Cardiac fibroblast (primary cell): ENCODE measurements at regions not wholly inside any gene's neighbourhood (a gene's known extent, or its start where the extent isn't known, plus 50 kb on each side); places are given as distances from the start of the nearest gene placed in this dataset.

Experiments used
- DNase-seq, 2 donors: peaks; one replicate each; pipeline versions ENCODE4 v3.0.0 to v3.0.0-alpha.2; 2010; ENCODE audit warnings: low read depth in 2 of 2
- H3K4me3 ChIP-seq, 2 donors: replicated peaks in 1 of 2; 1 replicate in 1 of 2; 2 replicates in 1 of 2; pipeline ENCODE4 v1.5.1; 2011; ENCODE audit warnings: low read depth in 2 of 2, low read length in 2 of 2, mild to moderate bottlenecking in 2 of 2, moderate library complexity in 1 of 2
- TF ChIP-seq, protein P1 (sequence below): IDR thresholded peaks from one replicate; pipeline ENCODE4 v1.5.1; 2011; ENCODE audit warnings: low read depth, mild to moderate bottlenecking, low read length, inconsistent platforms

DNA sequence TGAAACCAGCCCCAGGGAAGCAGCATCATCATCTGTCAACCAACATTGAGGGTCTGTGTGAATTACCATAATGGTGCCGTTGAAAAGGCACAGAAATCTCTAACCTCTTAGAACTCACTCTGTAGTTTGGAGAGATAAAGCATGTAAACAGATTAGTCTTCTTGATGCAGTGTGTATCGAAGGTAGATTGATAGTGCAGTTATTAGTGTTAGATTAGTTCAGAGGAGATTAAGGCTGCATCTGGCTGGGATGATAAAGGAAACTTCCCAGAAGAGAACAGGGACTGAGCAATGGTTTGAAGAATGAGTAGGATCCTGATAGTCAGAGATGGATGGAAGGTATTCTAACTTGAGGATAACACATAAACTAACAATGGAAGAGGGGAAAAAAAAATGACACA lies 651.5 kb downstream of the TLE1 start:
- no peak for DNase-seq
- TF ChIP-seq, protein P1, sequence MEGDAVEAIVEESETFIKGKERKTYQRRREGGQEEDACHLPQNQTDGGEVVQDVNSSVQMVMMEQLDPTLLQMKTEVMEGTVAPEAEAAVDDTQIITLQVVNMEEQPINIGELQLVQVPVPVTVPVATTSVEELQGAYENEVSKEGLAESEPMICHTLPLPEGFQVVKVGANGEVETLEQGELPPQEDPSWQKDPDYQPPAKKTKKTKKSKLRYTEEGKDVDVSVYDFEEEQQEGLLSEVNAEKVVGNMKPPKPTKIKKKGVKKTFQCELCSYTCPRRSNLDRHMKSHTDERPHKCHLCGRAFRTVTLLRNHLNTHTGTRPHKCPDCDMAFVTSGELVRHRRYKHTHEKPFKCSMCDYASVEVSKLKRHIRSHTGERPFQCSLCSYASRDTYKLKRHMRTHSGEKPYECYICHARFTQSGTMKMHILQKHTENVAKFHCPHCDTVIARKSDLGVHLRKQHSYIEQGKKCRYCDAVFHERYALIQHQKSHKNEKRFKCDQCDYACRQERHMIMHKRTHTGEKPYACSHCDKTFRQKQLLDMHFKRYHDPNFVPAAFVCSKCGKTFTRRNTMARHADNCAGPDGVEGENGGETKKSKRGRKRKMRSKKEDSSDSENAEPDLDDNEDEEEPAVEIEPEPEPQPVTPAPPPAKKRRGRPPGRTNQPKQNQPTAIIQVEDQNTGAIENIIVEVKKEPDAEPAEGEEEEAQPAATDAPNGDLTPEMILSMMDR, result no peak
- H3K4me3 ChIP-seq, result no peak overlapping the region

DNA sequence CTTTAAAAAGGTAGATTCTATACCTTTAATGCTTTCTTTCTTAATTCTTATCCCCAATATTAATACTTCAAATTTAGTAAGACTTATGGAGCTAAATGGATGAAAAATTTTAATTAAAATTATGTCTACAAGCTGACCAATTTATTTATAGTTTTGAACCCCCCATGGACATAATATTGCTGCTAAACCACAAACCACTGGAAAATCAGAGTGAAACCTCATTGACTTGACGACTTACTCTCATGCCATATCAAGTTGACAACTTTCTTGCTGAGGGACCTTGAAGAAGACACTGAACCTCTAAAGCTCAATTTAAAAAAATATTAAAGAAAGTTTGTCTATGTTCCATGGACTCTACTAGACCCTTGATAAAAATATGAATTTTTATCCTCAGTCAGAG lies 653.7 kb downstream of the TLE1 start:
- TF ChIP-seq, protein P1, result no peak

DNA sequence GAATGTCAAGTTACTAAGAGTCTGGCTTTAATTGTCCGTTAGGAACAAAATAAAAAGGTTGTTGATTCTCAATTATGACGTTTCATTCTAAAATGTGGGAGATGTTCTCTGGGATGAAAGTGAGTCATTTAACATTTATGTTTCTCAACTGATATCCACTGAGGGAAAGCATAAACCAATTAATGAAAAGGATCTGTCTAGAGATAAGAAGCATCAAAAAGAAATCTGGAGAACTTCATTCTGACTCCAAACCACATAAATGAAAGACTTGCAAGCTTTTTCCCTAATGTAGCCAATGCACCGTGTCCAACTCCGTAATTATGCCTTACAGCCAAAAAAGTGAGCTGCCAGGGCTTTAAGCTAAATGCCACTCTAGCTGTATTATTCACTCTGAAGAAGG lies 654.2 kb downstream of the TLE1 start:
- H3K4me3 ChIP-seq, result no peak overlapping the region
- DNase-seq, result peak; percentile 54 to 55
- TF ChIP-seq, protein P1, result no peak

More for the DNA sequence above, 653.7 kb downstream of the TLE1 start:
- DNase-seq, result no peak
- H3K4me3 ChIP-seq, result no peak overlapping the region

DNA sequence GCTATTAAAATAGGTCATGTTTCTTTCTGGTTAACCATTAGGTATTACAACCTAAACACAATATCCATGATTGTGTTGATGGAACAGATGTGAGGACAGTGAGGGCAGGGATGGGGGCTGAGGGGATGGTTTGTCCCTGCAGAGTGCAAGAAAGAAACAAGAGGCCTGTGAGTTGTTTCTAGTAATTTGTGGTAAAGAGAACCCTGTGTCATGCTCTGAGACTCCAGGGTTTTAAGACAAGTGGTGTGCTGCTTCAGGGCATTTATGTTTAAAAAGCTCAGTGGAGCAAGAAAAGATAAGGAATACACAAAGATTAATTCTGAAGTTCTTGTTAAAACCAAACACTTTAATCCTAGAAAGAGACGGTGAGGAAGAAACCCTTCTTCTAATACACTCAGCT lies 656.5 kb downstream of the TLE1 start:
- TF ChIP-seq, protein P1, result no peak
- no peak overlapping the region for H3K4me3 ChIP-seq

DNA sequence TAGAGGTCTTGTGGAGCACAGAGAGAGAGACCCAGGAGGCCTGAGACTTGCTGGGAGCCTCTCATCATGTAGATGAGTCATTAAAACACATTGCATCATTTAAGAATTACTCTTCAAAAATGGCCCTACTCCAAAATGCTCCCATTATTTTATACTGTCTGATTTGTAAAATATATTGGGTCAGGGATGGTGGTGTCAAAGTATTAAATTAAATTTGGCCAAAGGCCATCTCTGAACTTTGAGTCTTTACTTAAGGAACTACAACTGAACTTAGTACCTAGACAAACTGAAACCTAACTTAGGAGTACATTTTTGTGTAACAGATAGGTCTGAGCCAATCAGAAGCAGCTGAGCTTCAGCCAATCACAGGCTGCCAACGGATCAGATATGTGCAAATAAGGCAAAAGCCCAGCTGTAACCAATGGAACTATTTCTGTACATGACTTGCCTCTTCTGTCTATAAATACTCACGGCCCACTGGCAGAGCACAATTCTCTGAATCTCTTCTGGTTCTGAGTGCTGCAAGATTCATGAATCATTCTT lies 657.2 kb downstream of the TLE1 start:
- no peak overlapping the region for H3K4me3 ChIP-seq
- DNase-seq, result peak; percentile 84 to 91
- TF ChIP-seq, protein P1, result no peak

More for the DNA sequence above, 656.5 kb downstream of the TLE1 start:
- peak in 1 of 2 donors; percentile 19 for DNase-seq

DNA sequence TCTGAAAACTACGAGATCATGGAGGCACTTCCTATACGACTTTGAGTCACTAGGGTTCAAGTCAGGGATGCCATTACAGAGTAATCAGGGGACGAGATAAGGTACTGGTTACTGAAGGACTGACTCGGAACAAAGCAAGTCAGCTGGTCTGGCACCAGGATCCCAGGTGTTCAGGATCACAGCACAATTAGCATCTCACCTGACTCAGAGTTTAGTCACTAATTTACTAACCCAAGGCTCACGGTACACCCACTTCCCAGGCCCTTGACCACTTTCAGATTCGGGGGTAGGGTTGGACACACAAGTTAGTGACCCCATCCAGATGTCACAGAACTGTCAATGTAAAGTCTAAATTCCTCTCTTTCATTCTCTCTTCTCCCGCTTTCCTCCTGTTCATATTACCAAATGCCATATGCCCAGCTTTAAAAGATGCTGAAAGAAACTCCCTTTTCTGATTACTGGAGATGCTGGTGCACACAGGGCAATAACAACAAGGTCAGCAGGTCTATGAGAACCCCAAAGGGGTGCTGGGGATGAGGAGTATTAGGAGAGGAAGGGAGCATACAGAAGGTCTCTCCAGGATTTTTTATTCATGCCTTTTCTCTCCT lies 657.8 kb downstream of the TLE1 start:
- no peak for DNase-seq
- TF ChIP-seq, protein P1, result no peak
- no peak overlapping the region for H3K4me3 ChIP-seq

DNA sequence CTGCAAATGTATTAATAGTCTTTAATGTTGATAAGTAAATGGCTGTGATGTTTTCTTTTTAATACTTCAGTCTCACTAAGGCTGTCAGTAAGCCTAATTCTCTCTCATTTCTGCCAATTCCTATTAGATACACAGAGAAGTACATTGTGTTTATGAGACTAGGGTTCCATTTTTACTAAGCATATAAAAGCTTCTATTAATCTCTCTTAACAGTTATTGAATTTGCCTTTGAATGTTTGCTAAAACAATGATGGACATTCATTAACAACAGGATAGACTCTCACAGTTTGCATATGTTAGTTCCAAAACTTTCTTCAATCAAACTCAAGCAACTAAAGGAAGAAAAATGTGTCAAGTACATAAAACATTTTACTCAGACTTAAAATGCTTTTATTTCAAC lies 659.3 kb downstream of the TLE1 start:
- no peak overlapping the region for H3K4me3 ChIP-seq
- DNase-seq, result no peak
- TF ChIP-seq, protein P1, result no peak
